HCT116 (cell line): ENCODE measurements at regions not wholly inside any gene's neighbourhood (a gene's known extent, or its start where the extent isn't known, plus 50 kb on each side); places are given as distances from the start of the nearest gene placed in this dataset.

Experiments used
- ATAC-seq: fragments of 200-7000 bp; cut with Tn5 transposase; 2 replicates; pipeline ENCODE4 v1.9.1; 2020; ENCODE audit warnings: mild to moderate bottlenecking, moderate library complexity
- BruUV-seq: library from RNA; stranded (reverse); fragments of 400-500 nt; replicated peaks from 2 replicates; lab custom pipeline; 2021; lab: Mats Ljungman, UMichigan
- CTCF ChIA-PET: fragments of 300-600 bp; sonication (Branson Sonifier 250); formaldehyde crosslinking; loops from one replicate; lab custom pipeline; 2021; ENCODE audit warnings: antibody characterized with exemption; lab: Charles Lee
- POLR2A ChIA-PET: fragments of 300-600, 350-600 bp; sonication (Branson Sonifier 250); formaldehyde crosslinking; loops from one replicate; lab custom pipeline; 2021; ENCODE audit warnings: antibody characterized with exemption; lab: Charles Lee
- RAD21 ChIA-PET, 2 experiments: fragments of 300-600 bp; sonication (Branson Sonifier 250); formaldehyde crosslinking; loops; one replicate each; lab custom pipeline; 2023; ENCODE audit warnings: low total read pairs in 2 of 2; ENCODE audit not compliant: uncharacterized antibody in 2 of 2, unreplicated experiment in 2 of 2, low non-redundant PET in 1 of 2; lab: Charles Lee
- DNase-seq: peaks from one replicate; pipeline ENCODE4 v3.0.0-alpha.2; 2010; ENCODE audit warnings: low read depth, low spot score
- H2AFZ ChIP-seq: fragments of 200-600 bp; shearing (Covaris generic), sonication (generic); 2 replicates; pipeline ENCODE4 v1.6.1; 2017; ENCODE audit warnings: low read depth, mixed run types, mixed read lengths, antibody characterized with exemption, low read length; ENCODE audit not compliant: poor library complexity, severe bottlenecking
- H3K27ac ChIP-seq: 2 replicates; pipeline ENCODE4 v1.5.1; 2012; ENCODE audit warnings: low read depth, low read length
- H3K27me3 ChIP-seq: fragments of 200-600 bp; sonication (generic); 2 replicates; pipeline ENCODE4 v1.6.1; 2016; ENCODE audit warnings: mixed run types, low read length, mixed read lengths; ENCODE audit not compliant: insufficient read depth
- H3K36me3 ChIP-seq, 2 experiments: fragments of 200-500 bp in 1 of 2; fragments of 200-600 bp in 1 of 2; sonication (Bioruptor generic) in 1 of 2; sonication (generic) in 1 of 2; 2 replicates each; pipeline versions ENCODE4 v1.5.1 to v1.6.1; 2014 to 2016; ENCODE audit warnings: low read length in 2 of 2, inconsistent platforms in 1 of 2, mixed read lengths in 1 of 2, mixed run types in 1 of 2; ENCODE audit not compliant: insufficient read depth in 2 of 2, control insufficient read depth in 1 of 2
- H3K4me1 ChIP-seq, 2 experiments: fragments of 200-600 bp in 1 of 2; sonication (generic) in 1 of 2; 2 replicates each; pipeline versions ENCODE4 v1.5.1 to v1.6.1; 2012 to 2017; ENCODE audit warnings: low read length in 2 of 2, inconsistent platforms in 1 of 2, mild to moderate bottlenecking in 1 of 2, mixed read lengths in 1 of 2, mixed run types in 1 of 2, moderate library complexity in 1 of 2; ENCODE audit not compliant: insufficient read depth in 2 of 2, control insufficient read depth in 1 of 2
- H3K4me2 ChIP-seq: fragments of 200-600 bp; sonication (generic); 2 replicates; pipeline ENCODE4 v1.6.1; 2017; ENCODE audit warnings: mixed run types, low read length, mixed read lengths
- H3K4me3 ChIP-seq, 2 experiments: fragments of 200-600 bp in 1 of 2; sonication (generic) in 1 of 2; replicated peaks in 1 of 2; 2 replicates each; pipeline ENCODE4 v1.5.1; 2011 to 2016; ENCODE audit warnings: low read length in 2 of 2, control low read depth in 1 of 2, low read depth in 1 of 2, mild to moderate bottlenecking in 1 of 2, mixed read lengths in 1 of 2, mixed run types in 1 of 2
- H3K79me2 ChIP-seq: fragments of 200-600 bp; sonication (generic); 2 replicates; pipeline ENCODE4 v1.6.1; 2017; ENCODE audit warnings: mild to moderate bottlenecking, mixed run types, low read length, moderate library complexity, mixed read lengths; ENCODE audit not compliant: insufficient read depth
- H3K9ac ChIP-seq: fragments of 200-600 bp; sonication (generic); 2 replicates; pipeline ENCODE4 v1.6.1; 2016; ENCODE audit warnings: low read length, mixed read lengths
- H3K9me2 ChIP-seq: fragments of 200-600 bp; sonication (generic), shearing (Covaris generic); 2 replicates; pipeline ENCODE4 v1.6.1; 2017; ENCODE audit warnings: mixed run types, mild to moderate bottlenecking, moderate library complexity; ENCODE audit not compliant: insufficient read depth
- H3K9me3 ChIP-seq, 2 experiments: fragments of 200-500 bp in 1 of 2; fragments of 200-600 bp in 1 of 2; sonication (Bioruptor generic) in 1 of 2; sonication (generic) in 1 of 2; 2 replicates each; pipeline ENCODE4 v1.6.1; 2014 to 2017; ENCODE audit warnings: low read length in 2 of 2, mixed read lengths in 2 of 2, inconsistent platforms in 1 of 2, low read depth in 1 of 2, mild to moderate bottlenecking in 1 of 2, mixed run types in 1 of 2, moderate library complexity in 1 of 2; ENCODE audit not compliant: control insufficient read depth in 1 of 2, insufficient read depth in 1 of 2
- H4K20me1 ChIP-seq: fragments of 200-600 bp; sonication (generic), shearing (Covaris generic); 2 replicates; pipeline ENCODE4 v1.6.1; 2017; ENCODE audit warnings: mixed run types, mild to moderate bottlenecking, moderate library complexity; ENCODE audit not compliant: insufficient read depth
- ATF3 ChIP-seq: IDR thresholded peaks from 2 replicates; pipeline ENCODE4 v1.6.1; 2012
- CBX3 ChIP-seq: IDR thresholded peaks from 2 replicates; pipeline ENCODE4 v1.6.1; 2012; ENCODE audit warnings: low read depth
- CEBPB ChIP-seq: IDR thresholded peaks from 2 replicates; pipeline ENCODE4 v1.6.1; 2012; ENCODE audit warnings: low read depth
- CTCF ChIP-seq, 3 experiments: fragments of 200-600 bp in 1 of 3; sonication (generic) in 1 of 3; IDR thresholded peaks in 2 of 3; conservative IDR thresholded peaks in 1 of 3; 2 replicates each; pipeline ENCODE4 v1.5.1; 2012 to 2017; ENCODE audit warnings: low read depth in 2 of 3, low read length in 2 of 3, antibody characterized with exemption in 1 of 3, borderline replicate concordance in 1 of 3, control low read depth in 1 of 3, mild to moderate bottlenecking in 1 of 3, mixed read lengths in 1 of 3, mixed run types in 1 of 3, moderate library complexity in 1 of 3; ENCODE audit not compliant: insufficient read depth in 1 of 3
- EGR1 ChIP-seq: IDR thresholded peaks from 2 replicates; pipeline ENCODE4 v1.6.1; 2012; ENCODE audit warnings: low read depth
- ELF1 ChIP-seq: IDR thresholded peaks from 2 replicates; pipeline ENCODE4 v1.6.1; 2012; ENCODE audit warnings: low read depth, borderline replicate concordance
- EZH2 ChIP-seq: fragments of 200-600 bp; sonication (generic); IDR thresholded peaks from 2 replicates; pipeline ENCODE4 v1.6.1; 2017; ENCODE audit warnings: antibody characterized with exemption, mixed run types
- EZH2phosphoT487 ChIP-seq: fragments of 200-600 bp; IDR thresholded peaks from 2 replicates; pipeline ENCODE4 v1.6.1; 2018; ENCODE audit warnings: antibody characterized with exemption, borderline replicate concordance
- FOSL1 ChIP-seq: IDR thresholded peaks from 2 replicates; pipeline ENCODE4 v1.6.1; 2012; ENCODE audit warnings: low read depth
- JUND ChIP-seq: IDR thresholded peaks from 2 replicates; pipeline ENCODE4 v1.6.1; 2012
- MAX ChIP-seq: IDR thresholded peaks from 2 replicates; pipeline ENCODE4 v1.6.1; 2012
- POLR2A ChIP-seq: IDR thresholded peaks from 2 replicates; pipeline ENCODE4 v1.7.0; 2011; ENCODE audit warnings: borderline replicate concordance; ENCODE audit not compliant: insufficient read depth, insufficient read length; ENCODE audit errors: extremely low read depth
- POLR2AphosphoS5 ChIP-seq: IDR thresholded peaks from 2 replicates; pipeline ENCODE4 v1.6.1; 2011; ENCODE audit warnings: mild to moderate bottlenecking, low read depth, low read length, moderate library complexity
- RAD21 ChIP-seq: IDR thresholded peaks from 2 replicates; pipeline ENCODE4 v1.6.1; 2012; ENCODE audit warnings: low read depth, mild to moderate bottlenecking
- SIN3A ChIP-seq: IDR thresholded peaks from 2 replicates; pipeline ENCODE4 v1.6.1; 2012; ENCODE audit warnings: low read depth
- SP1 ChIP-seq: IDR thresholded peaks from 2 replicates; pipeline ENCODE4 v1.6.1; 2012; ENCODE audit warnings: low read depth
- SRF ChIP-seq: IDR thresholded peaks from 2 replicates; pipeline ENCODE4 v1.6.1; 2012; ENCODE audit warnings: low read depth
- TCF7L2 ChIP-seq: IDR thresholded peaks from 2 replicates; pipeline ENCODE4 v1.7.0; 2011; ENCODE audit warnings: borderline replicate concordance, inconsistent platforms; ENCODE audit not compliant: insufficient read depth, insufficient read length; ENCODE audit errors: extremely low read depth
- YY1 ChIP-seq: IDR thresholded peaks from 2 replicates; pipeline ENCODE4 v1.6.1; 2011; ENCODE audit warnings: low read length, low read depth, moderate library complexity, mild to moderate bottlenecking; ENCODE audit not compliant: insufficient replicate concordance; ENCODE audit errors: extremely low read depth
- ZBTB33 ChIP-seq: IDR thresholded peaks from 2 replicates; pipeline ENCODE4 v1.6.1; 2011; ENCODE audit warnings: mild to moderate bottlenecking, low read length, moderate library complexity; ENCODE audit not compliant: insufficient replicate concordance; ENCODE audit errors: extremely low read depth
- ZFX ChIP-seq: fragments of 450-650 bp; IDR thresholded peaks from 2 replicates; pipeline ENCODE4 v1.6.1; 2017
- ZNF274 ChIP-seq: fragments of 200-500 bp; sonication (Bioruptor generic); IDR thresholded peaks from 2 replicates; pipeline ENCODE4 v1.6.1; 2014; ENCODE audit warnings: mild to moderate bottlenecking, low read depth, low read length, inconsistent platforms
- intact Hi-C: fragments of 100-400 bp; cut with micrococcal nuclease; formaldehyde crosslinking; loops from 2 replicates; pipeline ENCODE4 v1.10.0; 2022

GRCh38 chr12:14257734-14258574 is 107.5 kb upstream of the ATF7IP start:
- Histone ChIP-seq H3K4me1 (peaks cover 44 to 58% of the 10 kb centered on the region in 2 experiments), H3K36me3 (no peaks in the 10 kb centered on the region; a peak in 1 of 4 replicates), H3K4me3 (peak overlapping the region in 1 of 2 experiments; percentile 37; a peak in 2 of 4 replicates), H3K27me3 (no peaks in the 10 kb centered on the region), H3K27ac (peak overlapping the region; percentile 82), H3K4me2 (peak overlapping the region; percentile 66), H3K9me2 (no peaks in the 10 kb centered on the region), H2AFZ (peak overlapping the region; percentile 79), H3K79me2 (no peaks in the 10 kb centered on the region), H3K9me3 (peaks cover 0 to 6% of the 10 kb centered on the region in 2 experiments; a peak in 1 of 4 replicates), H4K20me1 (no peaks in the 10 kb centered on the region), H3K9ac (peak overlapping the region; percentile 50)
- intact Hi-C loops, result loop anchor here (1.0 kb wide), 2 partner anchors 107 to 136 kb away; partner anchors contain the start of gene ATF7IP
- POLR2A ChIA-PET, result interaction anchor here (1.0 to 1.3 kb wide), 4 partner anchors 108 to 144 kb away, joined by 3 to 17 read pairs (median 8); partner anchors contain the start of gene ATF7IP
- DNase-seq, result peak; percentile 97
- ATAC-seq, result peak; percentile 78
- CTCF ChIA-PET, result interaction anchor here (0.6 to 1.3 kb wide), 3 partner anchors 108 to 1002 kb away, joined by 3 to 6 read pairs (median 3); partner anchors contain the start of gene ATF7IP
- BruUV-seq, result no TSS peak
- no peak for TF ChIP-seq EZH2
- peak; percentile 33 for TF ChIP-seq POLR2A
- peak; percentile 69; the same call in 1 of the 2 replicates for TF ChIP-seq MAX
- 0 out of 2 replicates have a peak, but pooled peaks have one; percentile 29 for TF ChIP-seq EGR1
- no peak for TF ChIP-seq ELF1
- peak; percentile 98 for TF ChIP-seq JUND
- TF ChIP-seq CBX3, result peak; percentile 96
- TF ChIP-seq ZNF274, result no peak
- TF ChIP-seq ZFX, result no peak
- peak; percentile 100 for TF ChIP-seq SP1
- no peak; the same call in 1 of the 2 replicates for TF ChIP-seq ATF3
- TF ChIP-seq EZH2phosphoT487, result no peak
- TF ChIP-seq SRF, result peak; percentile 39; the same call in 1 of the 2 replicates
- TF ChIP-seq SIN3A, result 0 out of 2 replicates have a peak, but pooled peaks have one; percentile 56
- peak; percentile 21 for TF ChIP-seq ZBTB33
- peak; percentile 94 for TF ChIP-seq TCF7L2
- TF ChIP-seq CEBPB, result peak; percentile 68
- peak; percentile 72 for TF ChIP-seq YY1
- peak; percentile 66; the same call in 1 of the 2 replicates for TF ChIP-seq POLR2AphosphoS5
- peak; percentile 44 for TF ChIP-seq RAD21
- no peak for TF ChIP-seq FOSL1
- TF ChIP-seq CTCF (IDR thresholded peaks at IDR 0.05 in 2 of 3, conservative IDR thresholded peaks at IDR 0.05 in 1 of 3; ENCODE audit: borderline replicate concordance in 1 of 3, insufficient read depth in 1 of 3, low read depth in 2 of 3, low read length in 2 of 3), result no peak
- RAD21 ChIA-PET, result no interaction called here
